ENCODE measurements at regions not wholly inside any gene's neighbourhood (a gene's known extent, or its start where the extent isn't known, plus 50 kb on each side); places are given as distances from the start of the nearest gene placed in this dataset.

- DNase-seq = no peak
Observed at GRCh38 chr7:18420748-18421147, 74.8 kb upstream of the HDAC9 start.

GRCh38 chr7:18421297-18422002, 74.1 kb upstream of the HDAC9 start:
- no peak for DNase-seq

- DNase-seq = peak; percentile 25
Observed at GRCh38 chr7:18425227-18425626, 70.3 kb upstream of the HDAC9 start.

DNA sequence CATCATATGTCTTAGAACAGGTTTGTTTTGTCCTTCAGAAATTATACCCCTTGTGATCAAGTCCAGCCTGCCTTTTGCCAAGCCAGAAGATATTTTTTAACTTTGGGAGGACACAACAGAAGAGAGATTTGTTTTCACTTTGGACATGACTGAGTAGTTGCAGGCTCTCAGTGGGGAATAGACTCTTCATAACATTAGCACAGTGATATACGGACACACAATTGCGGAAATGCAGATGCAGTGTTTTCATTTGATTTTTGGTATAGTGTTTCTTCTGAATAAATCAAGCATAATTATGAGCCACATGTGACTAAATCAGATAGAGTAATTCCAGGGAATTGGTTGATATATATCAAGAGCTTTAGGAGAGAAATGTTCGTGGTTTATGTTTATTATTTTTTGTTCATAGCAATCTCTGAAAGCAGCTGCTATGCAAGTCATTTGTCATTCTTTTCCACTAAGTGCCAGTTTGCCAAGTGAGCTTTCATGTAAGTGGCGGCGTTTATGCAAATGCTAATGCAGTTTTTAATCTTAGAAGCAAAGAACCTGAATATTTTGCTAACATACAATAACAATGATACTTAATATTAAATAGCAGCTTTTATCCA, 69.6 kb upstream of the HDAC9 start:
- DNase-seq = no peak

GRCh38 chr7:18426564-18427226, 68.9 kb upstream of the HDAC9 start:
- DNase-seq = no peak

- no peak for DNase-seq
Observed at GRCh38 chr7:18429547-18429946, 66.0 kb upstream of the HDAC9 start.

DNA sequence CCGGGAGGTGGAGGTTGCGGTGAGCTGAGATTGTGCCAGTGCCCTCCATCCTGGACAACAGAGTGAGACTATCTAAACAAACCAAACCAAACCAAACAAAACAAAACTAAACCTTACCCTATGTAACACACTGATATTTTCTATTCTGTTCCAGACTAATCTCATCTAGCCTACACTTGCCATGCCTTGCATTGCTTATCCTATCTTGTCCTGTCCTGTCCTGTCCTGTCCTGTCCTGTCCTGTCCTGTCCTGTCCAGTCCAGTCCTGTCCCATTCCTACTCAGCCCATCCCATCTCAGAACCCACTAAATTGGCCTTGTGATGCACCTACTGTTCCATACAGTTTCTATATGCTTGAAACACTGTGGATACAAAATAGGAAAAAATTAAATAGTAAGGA, 64.7 kb upstream of the HDAC9 start:
- no peak for DNase-seq

DNA sequence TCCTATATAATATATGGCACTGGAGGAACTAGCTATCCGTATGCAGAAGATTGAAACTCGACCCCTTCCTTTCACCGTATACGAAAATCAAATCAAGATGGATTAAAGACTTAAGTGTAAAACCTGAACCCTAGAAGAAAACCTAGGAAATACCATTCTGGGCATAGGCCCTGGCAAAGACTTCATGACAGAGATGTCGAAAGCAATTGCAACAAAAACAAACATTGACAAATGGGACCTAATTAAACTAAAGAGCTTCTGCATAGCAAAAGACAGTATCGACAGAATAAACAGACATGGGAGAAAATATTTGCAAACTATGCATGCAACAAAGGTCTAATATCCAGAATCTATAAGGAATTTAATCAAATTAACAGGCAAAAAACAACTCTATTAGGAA, 61.4 kb upstream of the HDAC9 start:
- DNase-seq = no peak

GRCh38 chr7:18437101-18437500, 58.4 kb upstream of the HDAC9 start:
- no peak for DNase-seq

DNA sequence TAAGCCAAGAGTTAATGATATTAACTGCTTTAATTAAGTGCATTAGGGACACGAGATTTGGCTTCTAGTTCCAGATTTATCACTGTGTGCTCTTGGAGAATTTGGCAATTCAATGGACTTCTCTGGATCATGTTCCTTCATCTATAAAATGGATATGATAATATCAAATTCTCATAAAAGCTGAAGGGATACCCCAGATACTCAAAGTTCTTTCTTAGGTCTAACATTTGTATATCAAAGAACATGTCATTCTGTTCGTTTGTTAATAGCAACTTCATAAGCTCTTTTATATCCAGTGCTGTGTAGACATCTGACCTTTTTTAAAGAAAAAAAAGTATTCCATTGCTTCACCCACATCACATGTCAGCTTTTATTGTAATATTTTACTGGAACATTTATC, 54.6 kb upstream of the HDAC9 start:
- DNase-seq = no peak

DNA sequence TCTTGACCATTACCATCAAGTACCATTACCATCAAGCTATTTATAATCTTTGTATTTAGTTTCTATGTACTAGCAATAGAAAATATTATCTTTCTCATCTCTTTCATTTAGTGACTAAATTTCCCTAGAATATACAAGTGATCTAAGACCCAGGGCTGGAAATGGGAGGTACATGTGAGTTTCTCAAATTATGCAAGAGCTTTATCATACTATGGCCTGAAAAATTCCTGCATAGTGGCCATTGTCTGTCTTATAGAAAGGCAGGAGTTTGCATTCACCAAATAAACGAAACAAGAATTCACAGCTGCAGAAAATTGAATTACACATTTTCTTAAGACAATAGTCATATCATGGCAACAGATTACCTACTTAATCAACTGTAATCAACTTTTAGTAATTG, 50.7 kb upstream of the HDAC9 start:
- no peak for DNase-seq

DNA sequence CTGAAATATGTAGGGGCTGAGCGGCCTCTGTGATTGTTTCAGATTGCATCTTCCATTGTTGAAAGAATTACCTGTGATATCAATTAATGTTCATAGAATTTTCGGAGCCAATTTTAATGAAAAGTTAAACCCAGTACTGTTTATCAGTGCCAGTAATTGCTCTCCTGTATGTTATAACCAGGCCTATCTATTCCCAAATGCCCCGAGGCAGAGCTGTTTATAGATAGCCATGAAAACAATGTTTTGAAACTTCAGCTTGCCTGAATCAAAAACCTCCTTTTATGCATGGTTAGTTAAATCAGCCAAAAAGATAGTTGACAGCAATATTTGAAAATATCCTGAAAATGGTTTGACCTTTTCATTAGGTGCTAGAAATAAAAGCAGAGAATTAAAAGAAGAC, 50.1 kb upstream of the HDAC9 start:
- DNase-seq = no peak

All from NCI-H2107 (cell line).